Right renal pelvis (tissue), 4 donors: ENCODE measurements at regions not wholly inside any gene's neighbourhood (a gene's known extent, or its start where the extent isn't known, plus 50 kb on each side); places are given as distances from the start of the nearest gene placed in this dataset.

Experiments
- DNase-seq, 4 donors: peaks; one replicate each; pipeline ENCODE4 v3.0.0-alpha.2; 2013; ENCODE audit warnings: low read depth in 4 of 4, low spot score in 3 of 4, missing footprints in 1 of 4

DNA sequence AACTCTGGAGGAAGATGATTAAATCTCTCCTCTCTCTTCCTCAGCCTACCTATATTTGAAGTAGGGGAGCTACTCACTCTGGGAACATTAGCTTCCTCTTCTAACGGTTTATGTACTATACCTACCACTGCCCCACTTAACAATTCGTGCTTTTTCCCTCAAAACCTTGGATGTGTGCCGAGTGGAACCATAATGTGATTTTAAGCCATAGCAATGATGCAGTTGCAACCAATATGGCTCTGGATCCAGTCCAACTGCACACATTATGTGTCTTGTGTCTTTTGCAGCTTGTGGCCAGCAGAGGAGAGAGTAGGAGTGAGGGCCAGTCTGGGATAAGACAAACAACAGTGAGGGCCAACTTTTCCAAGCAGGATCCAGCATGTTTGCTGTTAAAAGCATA is 170.7 kb downstream of the GATA3 start:
- no peak for DNase-seq

DNA sequence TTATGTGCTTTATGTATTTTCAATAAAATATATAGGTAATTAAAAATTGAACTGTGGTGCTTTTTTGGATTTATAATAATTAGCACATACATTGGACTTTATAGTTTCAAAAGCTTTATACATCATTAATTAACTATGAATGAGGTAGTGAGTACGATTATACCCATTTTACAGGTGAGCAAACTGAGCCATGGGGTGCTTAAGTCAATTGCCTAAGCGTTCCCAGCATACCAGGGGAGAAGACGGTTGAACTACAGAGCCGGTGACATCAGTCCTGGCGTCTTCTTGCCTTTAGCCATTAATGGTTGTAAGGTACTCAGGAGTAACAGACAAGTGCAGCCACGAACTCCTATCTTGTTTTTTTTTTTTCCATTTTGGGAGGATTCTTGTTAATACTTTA is 172.8 kb downstream of the GATA3 start:
- no peak for DNase-seq

DNA sequence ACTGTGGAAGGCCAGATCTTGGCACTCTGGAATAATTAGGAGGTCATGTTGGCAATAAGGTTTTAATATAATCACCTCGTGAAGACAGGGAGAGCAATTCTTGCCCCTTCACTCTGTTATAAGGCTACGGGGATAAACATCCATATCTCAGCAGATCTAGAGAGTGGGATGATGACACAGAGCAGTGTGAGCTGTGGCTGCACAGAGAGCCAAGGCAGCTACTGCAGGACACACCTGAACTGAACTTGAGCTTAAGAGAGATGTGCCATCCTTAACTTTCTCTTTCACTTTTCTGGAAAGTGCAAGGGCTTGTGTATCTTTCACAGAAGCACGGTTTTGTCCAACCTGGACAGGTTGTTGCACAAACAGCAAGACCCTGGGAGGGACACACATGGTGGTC is 174.7 kb downstream of the GATA3 start:
- no peak for DNase-seq

DNA sequence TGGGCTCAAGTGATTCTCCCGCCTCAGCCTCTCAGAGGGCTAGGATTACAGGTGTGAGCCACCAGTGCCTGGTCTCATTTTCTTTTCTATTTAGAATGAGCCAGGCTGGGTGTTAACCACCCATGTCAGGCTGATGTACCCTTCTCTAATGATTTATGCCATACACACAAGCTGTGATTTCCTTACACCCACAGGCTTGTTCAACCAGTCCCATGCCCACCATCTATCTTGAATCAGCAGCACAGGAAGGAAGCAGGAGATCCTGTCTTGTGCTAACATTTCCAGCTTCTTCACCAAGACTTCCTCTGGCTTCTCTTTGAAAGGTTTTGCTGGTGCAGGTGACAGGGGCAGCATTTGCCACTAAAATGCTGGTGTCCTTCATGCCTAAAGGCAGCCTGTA is 176.4 kb downstream of the GATA3 start:
- no peak for DNase-seq

DNA sequence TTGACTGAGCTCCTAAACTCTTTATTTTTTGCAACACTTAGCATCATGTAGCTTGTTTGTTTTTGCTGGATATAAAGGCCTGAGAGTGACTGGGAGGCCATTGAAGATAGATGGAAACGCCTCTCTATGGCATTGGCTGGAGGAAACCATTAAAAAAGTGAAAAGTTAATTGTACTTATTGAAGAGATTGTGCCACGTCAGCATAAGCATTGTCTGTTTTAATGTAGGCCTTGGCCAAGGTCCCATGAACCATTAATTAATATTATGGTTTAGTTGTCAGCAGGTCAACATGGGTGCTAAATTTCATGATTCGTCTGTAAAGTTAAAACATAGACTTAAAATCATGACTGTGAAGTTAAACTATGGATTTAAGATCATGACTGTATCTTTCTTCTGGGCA is 178.6 kb downstream of the GATA3 start:
- DNase-seq = no peak

DNA sequence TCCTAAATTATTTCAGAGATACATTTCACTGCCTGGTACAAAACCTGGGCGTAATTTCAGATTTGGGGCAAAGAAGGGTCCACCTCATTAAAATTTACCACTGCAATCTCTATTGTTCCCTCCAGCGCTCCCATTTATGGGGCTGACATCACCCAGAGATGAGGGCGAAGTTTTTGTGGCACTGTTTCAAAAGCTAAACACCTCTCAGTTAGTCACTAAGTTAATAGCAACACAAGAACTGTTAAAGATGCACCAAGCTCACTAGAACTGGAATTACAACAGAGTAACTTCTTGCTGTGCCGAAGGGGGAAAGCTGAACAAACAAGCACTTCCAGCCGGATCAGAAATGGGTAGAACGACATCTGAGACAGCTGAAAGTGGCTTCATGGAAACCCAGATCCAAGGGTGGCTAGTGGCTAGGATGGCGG is 179.4 kb downstream of the GATA3 start:
- no peak for DNase-seq

DNA sequence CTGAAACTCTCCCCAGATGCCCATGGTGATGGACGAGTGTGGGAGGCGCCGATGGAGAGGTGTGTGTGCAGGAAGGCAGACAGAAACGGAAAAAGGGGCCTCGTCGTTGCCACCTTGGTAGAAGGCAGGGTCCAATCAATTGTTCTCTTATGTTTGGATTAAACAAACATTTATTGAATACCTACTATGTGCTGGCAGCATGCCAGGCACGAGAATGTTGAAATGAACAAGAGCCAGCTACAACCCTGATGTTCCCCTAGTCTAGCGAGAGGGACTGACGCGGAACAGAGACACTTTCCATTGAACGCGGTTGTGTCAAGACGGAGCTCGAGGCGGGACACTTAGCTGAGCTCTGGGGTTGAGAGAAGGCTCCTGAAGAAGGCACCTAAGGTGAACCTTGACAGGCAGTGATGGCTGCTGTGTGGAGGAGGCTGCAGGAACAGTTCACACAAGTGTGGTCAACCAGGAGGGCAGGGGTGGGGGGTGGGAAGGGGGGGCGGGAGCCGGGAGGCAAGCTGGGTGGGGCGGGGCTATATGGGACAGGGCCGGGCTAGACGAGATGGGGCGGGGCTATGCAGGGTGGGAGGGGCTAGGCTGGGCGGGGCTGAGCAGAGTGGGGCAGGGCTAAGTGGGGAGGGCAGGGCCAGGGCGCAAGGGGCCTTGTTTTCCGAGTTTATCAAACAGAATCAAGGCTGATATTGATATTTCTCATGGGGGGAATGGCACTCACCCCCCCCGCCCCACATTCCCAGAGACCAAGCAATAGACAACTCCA is 181.0 kb downstream of the GATA3 start:
- DNase-seq = no peak

DNA sequence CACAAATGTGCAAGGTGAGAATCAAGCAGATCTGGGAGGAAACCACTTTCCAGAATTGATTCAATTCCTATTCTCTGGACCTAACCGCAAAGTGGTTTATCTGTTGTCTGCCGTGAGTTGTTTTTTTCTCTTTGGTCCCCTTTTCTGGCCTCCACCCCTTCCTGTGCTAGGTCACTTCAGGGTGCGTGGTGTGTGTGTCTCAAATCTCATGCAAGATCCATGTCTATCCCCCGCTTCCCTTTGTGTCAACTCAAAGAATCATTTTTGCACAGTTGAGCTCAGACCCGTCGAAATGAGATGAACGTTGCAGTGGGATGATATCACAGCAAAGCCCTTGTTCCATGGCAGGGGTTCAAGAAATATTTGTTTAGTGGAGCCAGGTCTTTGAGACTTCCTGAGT is 184.5 kb downstream of the GATA3 start:
- no peak for DNase-seq

DNA sequence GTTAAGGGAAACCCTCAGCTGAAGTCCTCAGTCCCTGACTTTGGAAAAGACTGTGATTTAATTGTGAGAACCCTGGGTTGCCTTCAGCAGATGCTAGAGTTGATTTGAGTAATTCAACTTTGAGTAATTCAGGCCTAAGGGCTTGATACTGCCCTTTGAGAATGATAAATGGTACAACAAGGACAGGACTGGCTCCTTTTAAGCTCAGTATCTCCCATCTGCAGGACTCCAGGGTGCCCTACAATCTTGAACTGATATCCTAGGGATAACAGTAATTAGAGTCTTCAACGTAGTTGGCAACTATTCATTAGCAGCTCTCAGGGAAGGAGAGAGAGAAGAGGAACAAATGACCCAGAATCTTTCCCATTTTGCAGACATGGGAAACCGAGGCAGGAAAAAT is 186.4 kb downstream of the GATA3 start:
- no peak for DNase-seq

DNA sequence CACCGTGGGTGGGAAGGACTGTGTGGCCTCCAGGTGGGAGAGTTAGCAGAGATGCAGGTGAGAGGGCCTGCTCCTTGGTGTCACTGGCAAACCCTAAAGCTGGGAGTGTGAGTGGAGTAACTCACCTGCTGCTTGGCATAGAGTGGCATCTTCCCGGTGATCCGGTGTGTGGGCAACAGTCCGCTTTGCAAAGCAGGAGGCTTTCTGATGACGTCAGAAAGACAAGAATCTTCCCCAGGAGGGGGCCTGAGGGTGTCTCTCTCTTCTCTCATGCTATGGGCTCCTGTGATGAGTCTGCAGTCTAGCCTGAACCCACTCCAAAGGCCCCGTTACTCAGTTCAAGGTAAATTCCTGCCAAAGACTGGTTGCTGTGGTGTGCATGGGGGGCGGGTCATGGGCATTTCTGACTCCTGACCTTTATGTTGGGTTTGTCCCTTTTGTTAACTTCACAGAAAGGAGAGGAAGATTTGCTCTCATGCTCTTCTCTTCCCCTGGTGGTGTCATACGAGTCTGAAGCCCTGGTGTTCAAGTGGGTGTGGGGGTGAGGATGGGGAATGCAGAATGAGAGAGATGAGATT is 187.9 kb downstream of the GATA3 start:
- DNase-seq = no peak

DNA sequence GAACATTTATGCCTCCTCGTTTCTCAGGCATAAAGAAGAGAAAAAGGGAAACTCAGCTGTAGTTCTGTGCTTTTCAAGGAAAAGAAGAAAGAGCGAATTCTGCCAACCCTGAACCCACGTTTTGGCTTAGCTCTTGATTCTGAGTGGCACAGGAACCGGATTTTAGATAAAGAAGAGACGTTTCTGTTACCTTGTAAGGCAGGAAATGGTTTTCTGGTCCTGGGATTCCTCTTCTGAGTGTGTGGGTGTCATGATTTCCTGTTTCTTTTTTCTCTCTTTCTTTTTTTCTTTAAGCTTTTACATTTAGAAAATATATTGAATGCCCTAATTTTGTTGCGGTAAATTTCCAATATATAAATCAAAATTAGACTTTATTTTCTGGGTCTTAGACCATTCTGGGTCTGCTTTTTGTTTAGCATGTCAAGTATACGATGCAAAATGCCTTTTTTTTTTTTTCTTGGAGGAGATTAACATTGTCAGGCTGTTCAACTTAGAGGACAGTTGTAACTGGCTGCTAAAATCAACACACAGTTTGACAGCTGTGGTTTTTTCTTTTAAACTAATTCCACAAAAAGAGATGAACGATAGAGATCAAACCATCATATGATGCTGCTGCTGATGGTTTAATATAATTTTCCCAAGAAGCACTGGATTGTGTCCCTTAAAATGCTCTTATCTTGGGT is 190.8 kb downstream of the GATA3 start:
- no peak for DNase-seq

DNA sequence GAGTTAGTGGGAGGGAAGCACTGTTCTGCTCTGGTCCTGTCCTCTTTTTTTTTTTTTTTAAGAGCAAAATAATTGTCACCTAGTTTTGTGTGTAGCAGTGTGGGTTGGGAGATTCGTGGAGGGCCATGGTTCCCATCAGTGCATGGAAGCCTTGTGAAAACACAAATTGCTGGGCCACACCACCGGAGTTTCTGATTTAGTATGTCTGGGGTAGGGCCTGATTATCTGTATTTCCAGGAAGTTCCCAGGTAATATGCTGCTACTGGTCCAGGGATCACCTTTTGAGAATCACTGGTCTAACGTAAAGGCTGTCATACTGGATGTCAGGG is 191.3 kb downstream of the GATA3 start:
- no peak for DNase-seq

DNA sequence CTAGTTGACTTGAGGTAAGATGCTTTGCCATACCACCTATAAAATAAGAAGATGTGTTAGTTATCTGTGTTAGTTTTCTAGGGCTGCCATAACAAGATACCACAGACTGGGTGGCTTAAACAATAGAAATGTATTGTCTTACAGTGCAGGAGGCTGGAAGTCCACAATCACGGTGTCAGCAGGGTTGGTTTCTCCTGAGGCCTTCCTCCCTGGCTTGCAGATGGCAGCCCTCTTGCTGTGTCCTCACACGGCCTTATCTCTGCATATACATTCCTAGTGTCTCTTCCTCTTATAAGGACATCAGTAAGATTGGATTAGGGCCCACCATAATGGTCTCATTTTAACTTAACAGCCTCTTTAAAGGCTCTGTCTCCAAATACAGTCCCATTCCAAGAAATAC is 192.1 kb downstream of the GATA3 start:
- DNase-seq = no peak

DNA sequence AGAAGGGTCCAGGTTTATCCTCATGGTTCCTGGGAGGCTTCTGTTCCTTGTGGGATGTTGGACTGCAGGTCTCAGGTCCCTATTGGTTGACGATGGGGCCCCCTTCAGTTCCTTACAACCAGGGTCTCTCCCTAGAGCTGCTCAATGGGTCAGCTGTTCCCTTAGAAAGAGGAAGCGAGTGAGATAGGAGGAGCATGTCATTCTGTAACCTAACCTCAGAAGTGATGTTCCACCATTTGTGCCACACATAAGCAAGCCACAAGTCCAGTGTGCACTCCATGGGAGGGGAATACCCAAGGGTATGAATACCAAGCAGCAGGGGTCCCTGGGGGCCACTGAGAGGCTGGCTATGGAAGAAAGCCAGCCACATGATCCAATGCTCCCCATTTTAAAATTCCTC is 192.7 kb downstream of the GATA3 start:
- no peak for DNase-seq

DNA sequence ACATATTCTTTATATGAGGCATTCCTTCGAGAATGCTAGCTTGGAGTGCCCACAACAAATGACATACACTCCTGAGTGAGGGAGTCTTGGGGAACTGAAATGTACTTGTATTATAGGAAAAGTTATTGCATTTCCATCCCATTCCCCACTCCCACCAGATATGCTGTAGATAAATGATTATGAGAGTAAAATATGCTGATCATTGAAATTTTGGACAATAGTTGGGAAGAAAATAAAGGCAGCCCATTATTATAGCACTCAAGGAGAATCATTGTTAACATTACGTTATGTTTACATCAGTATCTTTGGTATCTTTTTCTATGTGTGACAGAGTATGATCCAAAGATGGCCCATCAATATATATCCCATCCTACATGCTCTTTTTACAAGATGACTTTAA is 194.4 kb downstream of the GATA3 start:
- DNase-seq = no peak

DNA sequence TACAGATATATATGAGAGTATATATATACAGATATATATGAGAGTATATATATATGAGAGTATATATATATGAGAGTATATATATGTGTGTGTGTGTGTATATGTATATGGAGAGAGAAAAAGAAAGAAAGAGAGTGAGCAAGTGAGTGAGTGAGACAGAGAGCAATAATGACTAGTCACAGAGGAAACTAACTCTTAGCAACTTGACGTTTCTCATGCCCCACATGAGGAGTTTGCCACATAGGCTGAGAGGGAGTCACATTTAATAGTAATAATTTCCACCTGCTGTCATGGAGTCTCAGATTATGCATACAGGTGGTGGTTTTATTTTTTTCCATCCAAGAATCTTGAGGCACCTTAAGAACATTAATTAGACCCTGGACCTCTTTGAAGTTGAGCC is 199.9 kb downstream of the GATA3 start:
- DNase-seq = no peak

DNA sequence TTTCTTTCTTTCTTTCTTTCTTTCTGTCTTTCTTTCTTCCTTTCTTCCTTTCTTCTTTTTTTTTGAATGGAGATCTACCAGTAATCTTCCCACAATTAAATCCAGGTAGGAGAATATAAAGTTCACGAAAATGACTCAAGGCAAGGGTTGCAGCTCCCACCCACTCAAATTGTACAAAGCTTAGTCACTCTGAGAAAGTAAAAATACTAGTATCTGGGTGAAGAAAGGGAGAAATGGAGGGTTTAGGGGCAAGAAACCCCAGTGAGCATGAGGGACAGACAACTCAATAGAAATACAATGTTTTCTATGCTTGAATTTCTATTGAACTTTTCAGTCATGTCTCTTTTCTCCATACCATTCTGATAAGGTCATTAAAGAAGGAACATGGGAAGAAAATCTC is 200.8 kb downstream of the GATA3 start:
- DNase-seq = no peak

DNA sequence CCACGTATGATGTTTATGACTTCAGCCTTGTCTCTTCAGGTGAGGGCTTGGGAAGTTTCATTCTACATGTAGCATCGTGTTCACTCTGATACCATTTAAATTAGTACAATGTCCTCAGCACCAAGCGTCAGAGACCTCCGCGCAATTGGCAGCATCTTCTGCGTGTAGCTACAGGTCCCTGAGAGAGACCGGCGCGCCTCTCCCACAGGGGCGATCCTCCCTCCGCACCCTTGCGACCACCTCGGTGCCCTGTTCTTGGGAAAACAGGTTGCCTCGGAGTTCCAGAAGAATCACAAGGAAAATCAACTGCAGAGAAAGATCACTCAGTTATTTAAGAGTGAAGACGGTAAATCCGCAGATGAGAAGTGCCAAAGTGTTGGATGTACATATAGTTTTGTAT is 206.2 kb downstream of the GATA3 start:
- DNase-seq = no peak

DNA sequence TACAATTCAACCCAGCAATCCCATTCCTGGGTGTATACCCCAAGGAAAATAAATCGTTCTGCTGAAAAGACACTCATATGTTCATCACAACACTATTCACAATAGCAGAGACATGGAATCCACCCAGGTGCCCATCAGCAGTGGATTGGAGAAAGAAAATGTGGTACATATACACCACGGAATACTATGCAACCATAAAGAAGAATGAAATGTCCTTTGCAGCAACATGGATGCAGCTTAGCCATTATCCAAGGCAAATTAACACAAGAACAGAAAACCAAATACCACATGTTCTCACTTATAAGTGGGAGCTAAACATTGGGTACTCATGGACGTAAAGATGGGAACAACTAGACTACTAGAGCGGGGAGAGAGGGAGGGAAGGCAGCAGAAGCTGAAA is 207.8 kb downstream of the GATA3 start:
- DNase-seq = no peak

DNA sequence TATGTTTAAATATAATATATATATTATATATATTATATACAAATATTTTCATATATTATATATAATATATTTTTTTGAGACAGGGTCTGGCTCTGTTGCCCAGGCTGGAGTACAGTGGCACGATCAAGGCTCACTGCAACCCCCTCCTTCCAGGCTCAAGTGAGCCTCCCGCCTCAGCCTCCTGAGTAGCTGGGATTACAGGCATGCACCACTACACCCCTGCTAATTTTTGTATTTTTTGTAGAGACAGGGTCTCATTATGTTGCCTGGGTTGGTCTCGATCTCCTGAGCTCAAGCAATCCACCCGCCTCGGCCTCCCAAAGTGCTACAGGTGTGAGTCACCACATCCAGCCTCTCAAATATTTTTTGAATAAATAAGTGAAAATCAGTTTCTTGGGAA is 215.5 kb downstream of the GATA3 start:
- DNase-seq = no peak

DNA sequence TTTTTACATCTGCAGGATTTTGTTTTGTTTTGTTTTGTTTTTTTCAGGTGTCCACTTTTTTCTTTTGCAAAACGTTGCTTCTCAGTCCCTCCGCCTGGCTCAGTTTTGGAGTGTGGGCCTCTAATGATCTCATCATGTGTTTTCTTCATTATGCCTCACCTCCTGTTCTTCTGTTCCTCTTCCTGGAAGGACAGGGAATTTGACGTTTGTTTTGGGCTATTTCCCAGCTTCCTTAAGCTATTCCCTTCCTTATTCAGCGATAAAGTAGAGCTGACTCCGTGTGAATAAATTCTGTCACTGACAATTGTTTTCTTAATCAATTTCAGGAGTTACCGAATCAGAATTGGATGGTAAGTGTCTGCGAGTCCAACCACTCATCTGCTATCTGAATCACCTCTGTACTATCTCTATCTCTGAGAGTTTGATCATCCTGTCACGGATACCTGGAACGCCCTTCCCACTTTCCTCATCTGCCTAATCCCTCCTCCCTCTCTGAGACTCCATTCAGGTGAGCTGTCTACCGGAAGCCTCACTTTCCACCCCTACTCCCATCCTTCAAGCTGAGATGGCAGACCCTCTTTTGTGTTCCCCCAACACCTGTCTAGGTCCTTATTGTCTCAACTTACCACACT is 218.4 kb downstream of the GATA3 start:
- DNase-seq = no peak

DNA sequence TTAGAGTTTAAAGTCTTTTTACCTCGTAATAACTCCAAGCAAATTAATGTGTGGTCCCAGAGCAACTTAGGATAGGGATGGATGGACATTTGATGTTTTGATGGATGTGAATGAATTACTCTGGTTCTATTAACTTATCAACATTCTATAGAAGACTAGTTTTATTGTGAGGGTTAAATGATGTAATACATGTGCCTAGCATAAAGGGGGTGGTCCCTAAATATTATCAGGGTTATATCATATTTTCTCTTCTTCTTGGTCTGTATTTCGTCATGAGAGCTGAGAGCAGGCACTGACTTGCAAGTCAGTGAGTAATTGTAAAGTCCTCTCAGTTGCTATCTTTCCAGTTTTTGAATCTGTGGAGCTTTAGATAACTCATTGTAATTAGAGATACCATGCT is 219.3 kb downstream of the GATA3 start:
- DNase-seq = no peak
